ENCODE measurements at regions not wholly inside any gene's neighbourhood (a gene's known extent, or its start where the extent isn't known, plus 50 kb on each side); places are given as distances from the start of the nearest gene placed in this dataset.

- WGBS (ENCODE audit: insufficient coverage, low coverage, low lambda C conversion rate, missing lambda C conversion rate): 71% methylated on average over 4 of the region's 4 CpGs
- Histone ChIP-seq H3K36me3 (no peaks in the 10 kb centered on the region), H3K9me3 (no peaks in the 10 kb centered on the region), H3K4me3 (no peak overlapping the region), H3K27me3 (no peaks in the 10 kb centered on the region), H3K27ac (no peak overlapping the region), H3K4me1 (no peaks in the 10 kb centered on the region)
- intact Hi-C loops (cut with DNase I): no loop called here
- no peak for DNase-seq
- ATAC-seq: no peak
- TF ChIP-seq POLR2A (IDR thresholded peaks at IDR 0.05) (no peak), CTCF (IDR thresholded peaks at IDR 0.05) (no peak)
Observed at GRCh38 chr4:120293341-120293740, 226.7 kb upstream of the MAD2L1 start.

GRCh38 chr4:120291541-120291940 lies 224.9 kb upstream of the MAD2L1 start:
- Histone ChIP-seq H3K27me3 (no peaks in the 10 kb centered on the region), H3K4me1 (no peaks in the 10 kb centered on the region), H3K9me3 (no peaks in the 10 kb centered on the region), H3K27ac (no peak overlapping the region), H3K4me3 (no peak overlapping the region), H3K36me3 (no peaks in the 10 kb centered on the region)
- TF ChIP-seq POLR2A (IDR thresholded peaks at IDR 0.05) (no peak), CTCF (IDR thresholded peaks at IDR 0.05) (no peak)
- ATAC-seq (no peak), DNase-seq (no peak)
- WGBS (ENCODE audit: insufficient coverage, low coverage, low lambda C conversion rate, missing lambda C conversion rate): 57% methylated on average over 2 of the region's 7 CpGs
- intact Hi-C loops (cut with DNase I): no loop called here

- TF ChIP-seq CTCF (IDR thresholded peaks at IDR 0.05) (no peak), POLR2A (IDR thresholded peaks at IDR 0.05) (no peak)
- intact Hi-C loops (cut with DNase I): no loop called here
- WGBS (ENCODE audit: insufficient coverage, low coverage, low lambda C conversion rate, missing lambda C conversion rate): 31% methylated on average over 1 of the region's 1 CpG
- H3K9me3 ChIP-seq: no peaks in the 10 kb centered on the region
- no peaks in the 10 kb centered on the region for H3K27me3 ChIP-seq
- H3K27ac ChIP-seq: no peak overlapping the region
- H3K4me3 ChIP-seq: no peak overlapping the region
- H3K4me1 ChIP-seq: no peaks in the 10 kb centered on the region
- no peaks in the 10 kb centered on the region for H3K36me3 ChIP-seq
- DNase-seq: no peak
- ATAC-seq: no peak
Observed at GRCh38 chr4:120290553-120290952, 223.9 kb upstream of the MAD2L1 start.

GRCh38 chr4:120286813-120287212 lies 220.2 kb upstream of the MAD2L1 start:
- 52% methylated on average over 2 of the region's 2 CpGs for WGBS (ENCODE audit: insufficient coverage, low coverage, low lambda C conversion rate, missing lambda C conversion rate)
- Histone ChIP-seq H3K4me3 (no peak overlapping the region), H3K4me1 (no peaks in the 10 kb centered on the region), H3K27me3 (no peaks in the 10 kb centered on the region), H3K36me3 (no peaks in the 10 kb centered on the region), H3K9me3 (no peaks in the 10 kb centered on the region), H3K27ac (no peak overlapping the region)
- no peak for ATAC-seq
- TF ChIP-seq POLR2A (IDR thresholded peaks at IDR 0.05) (no peak), CTCF (IDR thresholded peaks at IDR 0.05) (no peak)
- intact Hi-C loops (cut with DNase I): no loop called here
- no peak for DNase-seq

- H3K27me3 ChIP-seq: no peaks in the 10 kb centered on the region
- H3K4me3 ChIP-seq: no peak overlapping the region
Observed at GRCh38 chr4:120281581-120281980, 214.9 kb upstream of the MAD2L1 start.

More at GRCh38 chr4:120281581-120281980, 214.9 kb upstream of the MAD2L1 start:
- Histone ChIP-seq H3K27ac (no peak overlapping the region), H3K9me3 (peaks cover 0 to 4% (median 0%) of the 10 kb centered on the region in 4 donors), H3K4me1 (no peaks in the 10 kb centered on the region), H3K36me3 (no peaks in the 10 kb centered on the region)
- intact Hi-C loops (cut with DNase I): no loop called here
- ATAC-seq: no peak
- TF ChIP-seq POLR2A (IDR thresholded peaks at IDR 0.05) (no peak), CTCF (IDR thresholded peaks at IDR 0.05) (no peak)
- DNase-seq: no peak

Measured in right lobe of liver (tissue), 6 donors.